OCI-LY1 (cell line): ENCODE measurements at regions not wholly inside any gene's neighbourhood (a gene's known extent, or its start where the extent isn't known, plus 50 kb on each side); places are given as distances from the start of the nearest gene placed in this dataset.

Experiments
- H2AFZ ChIP-seq: fragments of 200-600 bp; sonication (generic), shearing (Covaris generic); 2 replicates; pipeline ENCODE4 v1.6.0; 2014; ENCODE audit warnings: antibody characterized with exemption, mild to moderate bottlenecking, low read length
- H3F3A ChIP-seq: fragments of 200-600 bp; sonication (generic), shearing (Covaris generic); 2 replicates; pipeline ENCODE4 v1.6.0; 2014; ENCODE audit warnings: mild to moderate bottlenecking, antibody characterized with exemption, low read length, moderate library complexity; ENCODE audit not compliant: insufficient read depth
- H3K27ac ChIP-seq: fragments of 200-600 bp; sonication (generic); 2 replicates; pipeline ENCODE4 v1.5.1; 2014; ENCODE audit warnings: low read length, mixed run types, mild to moderate bottlenecking, low read depth; ENCODE audit not compliant: poor library complexity, severe bottlenecking
- H3K27me3 ChIP-seq: fragments of 200-600 bp; sonication (generic); 2 replicates; pipeline ENCODE4 v1.6.0; 2014; ENCODE audit warnings: antibody characterized with exemption, mild to moderate bottlenecking, low read length, moderate library complexity; ENCODE audit not compliant: insufficient read depth
- H3K36me3 ChIP-seq: fragments of 200-600 bp; sonication (generic); 2 replicates; pipeline ENCODE4 v1.6.1; 2014; ENCODE audit warnings: mild to moderate bottlenecking, antibody characterized with exemption, low read length, moderate library complexity, mixed read lengths; ENCODE audit not compliant: insufficient read depth
- H3K4me1 ChIP-seq: fragments of 200-600 bp; sonication (generic); 2 replicates; pipeline ENCODE4 v1.5.1; 2014; ENCODE audit warnings: mild to moderate bottlenecking, low read length, moderate library complexity; ENCODE audit not compliant: insufficient read depth, severe bottlenecking
- H3K4me2 ChIP-seq: fragments of 200-600 bp; sonication (generic), shearing (Covaris generic); 2 replicates; pipeline ENCODE4 v1.6.1; 2014; ENCODE audit warnings: low read length
- H3K4me3 ChIP-seq: fragments of 200-600 bp; sonication (generic); 2 replicates; pipeline ENCODE4 v1.5.1; 2014; ENCODE audit warnings: low read length, low read depth, mild to moderate bottlenecking, mixed read lengths; ENCODE audit not compliant: poor library complexity, severe bottlenecking
- H3K79me2 ChIP-seq: fragments of 200-600 bp; shearing (Covaris generic); 2 replicates; pipeline ENCODE4 v1.6.1; 2016; ENCODE audit warnings: mixed run types, low read length, mixed read lengths; ENCODE audit not compliant: insufficient read depth
- H3K9ac ChIP-seq: fragments of 200-600 bp; sonication (generic), shearing (Covaris generic); 2 replicates; pipeline ENCODE4 v1.6.1; 2014; ENCODE audit warnings: mild to moderate bottlenecking, low read length, mixed read lengths
- H3K9me2 ChIP-seq: fragments of 200-600 bp; sonication (generic), shearing (Covaris generic); 2 replicates; pipeline ENCODE4 v1.6.1; 2014; ENCODE audit warnings: low read depth, mild to moderate bottlenecking, low read length, mixed read lengths
- H3K9me3 ChIP-seq: fragments of 200-600 bp; shearing (Covaris generic); 2 replicates; pipeline ENCODE4 v1.6.1; 2014; ENCODE audit warnings: low read length, mixed read lengths
- H4K20me1 ChIP-seq: fragments of 200-600 bp; sonication (generic), shearing (Covaris generic); 2 replicates; pipeline ENCODE4 v1.6.0; 2016; ENCODE audit warnings: mild to moderate bottlenecking, low read length; ENCODE audit not compliant: insufficient read depth
- EZH2 ChIP-seq: fragments of 200-600 bp; sonication (generic), shearing (Covaris generic); IDR thresholded peaks from 2 replicates; pipeline ENCODE4 v1.8.0; 2017; ENCODE audit warnings: borderline replicate concordance, mixed run types, mild to moderate bottlenecking, antibody characterized with exemption, low read length, moderate library complexity, mixed read lengths
- TF ChIP-seq, protein P1 (sequence below): fragments of 200-600 bp; sonication (generic), shearing (Covaris generic); IDR thresholded peaks from 2 replicates; pipeline ENCODE4 v1.5.1; 2017; ENCODE audit warnings: mild to moderate bottlenecking, antibody characterized with exemption, low read length, moderate library complexity, mixed read lengths

DNA sequence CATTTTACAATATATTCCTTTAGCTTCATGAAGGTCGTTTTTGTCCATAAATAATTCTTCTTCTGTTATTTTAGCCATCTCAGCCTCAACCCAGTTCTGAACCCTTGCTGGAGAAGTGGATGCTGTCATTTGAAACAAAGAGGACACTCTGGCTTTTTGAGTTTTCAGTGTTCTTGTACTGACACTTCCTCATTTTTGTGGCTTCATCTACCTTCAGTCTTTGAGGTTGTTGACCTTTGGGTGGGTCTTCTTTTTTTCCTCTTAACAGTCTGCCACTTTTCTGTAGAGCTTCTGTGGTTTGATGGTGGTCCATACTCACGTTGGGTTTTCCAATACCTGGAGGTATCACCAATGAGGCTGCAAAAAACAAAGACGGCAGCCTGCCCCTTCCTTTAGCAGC is 650.9 kb downstream of the PDCD6IP start:
- H3K4me3 ChIP-seq, result no peak overlapping the region
- no peaks in the 10 kb centered on the region for H3F3A ChIP-seq
- H3K4me1 ChIP-seq, result no peaks in the 10 kb centered on the region
- H3K9me2 ChIP-seq, result no peaks in the 10 kb centered on the region
- H3K9ac ChIP-seq, result no peak overlapping the region
- no peak overlapping the region for H3K27ac ChIP-seq
- no peaks in the 10 kb centered on the region for H3K9me3 ChIP-seq
- no peaks in the 10 kb centered on the region for H3K36me3 ChIP-seq
- no peak overlapping the region for H2AFZ ChIP-seq
- H3K27me3 ChIP-seq, result no peaks in the 10 kb centered on the region
- no peaks in the 10 kb centered on the region for H4K20me1 ChIP-seq
- H3K4me2 ChIP-seq, result no peak overlapping the region
- H3K79me2 ChIP-seq, result no peaks in the 10 kb centered on the region
- TF ChIP-seq EZH2, result no peak
- TF ChIP-seq, protein P1, sequence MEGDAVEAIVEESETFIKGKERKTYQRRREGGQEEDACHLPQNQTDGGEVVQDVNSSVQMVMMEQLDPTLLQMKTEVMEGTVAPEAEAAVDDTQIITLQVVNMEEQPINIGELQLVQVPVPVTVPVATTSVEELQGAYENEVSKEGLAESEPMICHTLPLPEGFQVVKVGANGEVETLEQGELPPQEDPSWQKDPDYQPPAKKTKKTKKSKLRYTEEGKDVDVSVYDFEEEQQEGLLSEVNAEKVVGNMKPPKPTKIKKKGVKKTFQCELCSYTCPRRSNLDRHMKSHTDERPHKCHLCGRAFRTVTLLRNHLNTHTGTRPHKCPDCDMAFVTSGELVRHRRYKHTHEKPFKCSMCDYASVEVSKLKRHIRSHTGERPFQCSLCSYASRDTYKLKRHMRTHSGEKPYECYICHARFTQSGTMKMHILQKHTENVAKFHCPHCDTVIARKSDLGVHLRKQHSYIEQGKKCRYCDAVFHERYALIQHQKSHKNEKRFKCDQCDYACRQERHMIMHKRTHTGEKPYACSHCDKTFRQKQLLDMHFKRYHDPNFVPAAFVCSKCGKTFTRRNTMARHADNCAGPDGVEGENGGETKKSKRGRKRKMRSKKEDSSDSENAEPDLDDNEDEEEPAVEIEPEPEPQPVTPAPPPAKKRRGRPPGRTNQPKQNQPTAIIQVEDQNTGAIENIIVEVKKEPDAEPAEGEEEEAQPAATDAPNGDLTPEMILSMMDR, result no peak

DNA sequence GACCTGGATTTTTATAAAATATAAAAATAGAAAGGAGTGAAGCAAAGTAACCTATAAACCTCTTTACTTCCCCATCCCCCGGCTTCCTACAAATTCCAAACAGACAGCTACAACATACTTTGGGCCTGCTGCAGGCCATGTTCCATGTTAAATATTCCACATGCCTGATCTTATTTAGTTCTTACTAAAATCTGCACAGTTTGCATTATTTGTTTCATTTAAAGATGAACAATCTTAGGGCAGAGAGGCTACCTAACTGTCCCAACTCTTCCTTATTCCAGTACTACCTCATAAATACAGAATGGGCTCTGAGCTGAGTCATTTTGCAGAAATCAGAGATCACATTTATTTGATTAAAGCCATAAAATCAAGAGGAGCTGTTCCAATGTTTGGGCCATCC is 665.0 kb downstream of the PDCD6IP start:
- Histone ChIP-seq H3K4me3 (no peak overlapping the region), H3K27me3 (no peaks in the 10 kb centered on the region), H4K20me1 (no peaks in the 10 kb centered on the region), H3K36me3 (no peaks in the 10 kb centered on the region), H3K9ac (no peak overlapping the region), H3K9me2 (no peaks in the 10 kb centered on the region), H2AFZ (no peak overlapping the region), H3F3A (no peaks in the 10 kb centered on the region), H3K4me1 (no peaks in the 10 kb centered on the region), H3K9me3 (0 out of 2 replicates have a peak, but pooled peaks cover 2% of the 10 kb centered on the region), H3K27ac (no peak overlapping the region), H3K79me2 (no peaks in the 10 kb centered on the region), H3K4me2 (no peak overlapping the region)
- TF ChIP-seq, protein P1, result no peak
- no peak for TF ChIP-seq EZH2

DNA sequence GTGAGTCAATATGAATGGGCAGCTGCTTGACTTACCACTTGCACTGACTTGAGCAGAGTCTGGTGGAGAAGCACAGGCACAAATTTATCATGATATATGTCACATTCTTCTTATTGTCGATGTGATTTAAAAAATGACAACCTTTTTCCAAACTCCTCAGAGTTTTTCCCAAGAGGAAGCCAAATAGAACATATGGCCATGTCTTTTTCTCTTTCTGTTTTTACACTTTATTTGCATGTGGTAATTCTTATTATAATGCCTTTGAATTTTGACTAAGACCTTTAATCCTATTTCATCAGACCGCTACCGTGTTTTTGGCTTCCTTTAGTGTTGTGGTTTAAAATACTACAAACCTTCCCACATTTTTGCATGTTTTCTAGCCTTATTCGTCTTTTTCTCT is 666.2 kb downstream of the PDCD6IP start:
- Histone ChIP-seq H4K20me1 (no peaks in the 10 kb centered on the region), H2AFZ (no peak overlapping the region), H3K4me2 (no peak overlapping the region), H3K9me2 (no peaks in the 10 kb centered on the region), H3K79me2 (no peaks in the 10 kb centered on the region), H3K9me3 (no peaks in the 10 kb centered on the region), H3F3A (no peaks in the 10 kb centered on the region), H3K4me3 (no peak overlapping the region), H3K4me1 (no peaks in the 10 kb centered on the region), H3K27ac (no peak overlapping the region), H3K36me3 (no peaks in the 10 kb centered on the region), H3K27me3 (no peaks in the 10 kb centered on the region), H3K9ac (no peak overlapping the region)
- no peak for TF ChIP-seq EZH2
- TF ChIP-seq, protein P1, result no peak
